ENCODE measurements at regions not wholly inside any gene's neighbourhood (a gene's known extent, or its start where the extent isn't known, plus 50 kb on each side); places are given as distances from the start of the nearest gene placed in this dataset.

- no peaks in the 10 kb centered on the region for H3K4me1 ChIP-seq
- no peak for DNase-seq
- H3K27me3 ChIP-seq, result no peaks in the 10 kb centered on the region
- WGBS, 2 donors, result 61 to 63% methylated on average over 11 of the region's 11 CpGs
- no peak overlapping the region for H3K27ac ChIP-seq
- no peaks in the 10 kb centered on the region for H3K36me3 ChIP-seq
- TF ChIP-seq POLR2A (IDR thresholded peaks at IDR 0.05) (no peak), CTCF (IDR thresholded peaks at IDR 0.05) (no peak)
- no peaks in the 10 kb centered on the region for H3K9me3 ChIP-seq
- intact Hi-C loops (cut with DNase I), result no loop called here
- H3K4me3 ChIP-seq (replicated peaks in 1 of 3), result no peak overlapping the region
Observed at GRCh38 chr1:29490204-29490934, 254.0 kb downstream of the PTPRU start.

- DNase-seq, result no peak
- H3K9me3 ChIP-seq, result no peaks in the 10 kb centered on the region
- no peaks in the 10 kb centered on the region for H3K27me3 ChIP-seq
- TF ChIP-seq CTCF (IDR thresholded peaks at IDR 0.05) (no peak), POLR2A (IDR thresholded peaks at IDR 0.05) (no peak)
- intact Hi-C loops (cut with DNase I), result no loop called here
- no peaks in the 10 kb centered on the region for H3K4me1 ChIP-seq
- H3K4me3 ChIP-seq (replicated peaks in 1 of 3), result no peak overlapping the region
- no peak overlapping the region for H3K27ac ChIP-seq
- no peaks in the 10 kb centered on the region for H3K36me3 ChIP-seq
- 91 to 93% methylated on average over 5 of the region's 5 CpGs for WGBS, 2 donors
Observed at GRCh38 chr1:29489471-29489870, 253.1 kb downstream of the PTPRU start.

GRCh38 chr1:29488794-29489311 is 252.5 kb downstream of the PTPRU start:
- intact Hi-C loops (cut with DNase I), result no loop called here
- H3K4me3 ChIP-seq (replicated peaks in 1 of 3), result no peak overlapping the region
- no peak for DNase-seq
- no peaks in the 10 kb centered on the region for H3K4me1 ChIP-seq
- H3K9me3 ChIP-seq, result no peaks in the 10 kb centered on the region
- H3K36me3 ChIP-seq, result no peaks in the 10 kb centered on the region
- H3K27ac ChIP-seq, result no peak overlapping the region
- WGBS, 2 donors, result 54 to 64% methylated on average over 7 to 11 of the region's 11 CpGs
- no peaks in the 10 kb centered on the region for H3K27me3 ChIP-seq
- TF ChIP-seq CTCF (IDR thresholded peaks at IDR 0.05) (no peak), POLR2A (IDR thresholded peaks at IDR 0.05) (no peak)

- WGBS, 2 donors, result 73 to 84% methylated on average over 17 to 22 of the region's 22 CpGs
- Histone ChIP-seq H3K4me1 (no peaks in the 10 kb centered on the region), H3K27me3 (no peaks in the 10 kb centered on the region), H3K36me3 (no peaks in the 10 kb centered on the region), H3K4me3 (replicated peaks in 1 of 3) (no peak overlapping the region), H3K27ac (no peak overlapping the region), H3K9me3 (no peaks in the 10 kb centered on the region)
- TF ChIP-seq CTCF (IDR thresholded peaks at IDR 0.05) (no peak), POLR2A (IDR thresholded peaks at IDR 0.05) (no peak)
- DNase-seq, result no peak
- intact Hi-C loops (cut with DNase I), result no loop called here
Observed at GRCh38 chr1:29488086-29488793, 251.9 kb downstream of the PTPRU start.

- no peaks in the 10 kb centered on the region for H3K27me3 ChIP-seq
- H3K9me3 ChIP-seq, result no peaks in the 10 kb centered on the region
- H3K4me1 ChIP-seq, result no peaks in the 10 kb centered on the region
- H3K27ac ChIP-seq, result no peak overlapping the region
- H3K4me3 ChIP-seq (replicated peaks in 1 of 3), result no peak overlapping the region
- 77 to 92% methylated on average over 6 of the region's 6 CpGs for WGBS, 2 donors
- intact Hi-C loops (cut with DNase I), result no loop called here
- TF ChIP-seq CTCF (IDR thresholded peaks at IDR 0.05) (no peak), POLR2A (IDR thresholded peaks at IDR 0.05) (no peak)
- no peak for DNase-seq
- H3K36me3 ChIP-seq, result no peaks in the 10 kb centered on the region
Observed at GRCh38 chr1:29487291-29487690, 251.0 kb downstream of the PTPRU start.

Data from thyroid gland (tissue), 4 donors.